OCI-LY1 (cell line): ENCODE measurements at regions not wholly inside any gene's neighbourhood (a gene's known extent, or its start where the extent isn't known, plus 50 kb on each side); places are given as distances from the start of the nearest gene placed in this dataset.

Source experiments
- H2AFZ ChIP-seq: fragments of 200-600 bp; sonication (generic), shearing (Covaris generic); 2 replicates; pipeline ENCODE4 v1.6.0; 2014; ENCODE audit warnings: antibody characterized with exemption, mild to moderate bottlenecking, low read length
- H3F3A ChIP-seq: fragments of 200-600 bp; sonication (generic), shearing (Covaris generic); 2 replicates; pipeline ENCODE4 v1.6.0; 2014; ENCODE audit warnings: mild to moderate bottlenecking, antibody characterized with exemption, low read length, moderate library complexity; ENCODE audit not compliant: insufficient read depth
- H3K27ac ChIP-seq: fragments of 200-600 bp; sonication (generic); 2 replicates; pipeline ENCODE4 v1.5.1; 2014; ENCODE audit warnings: low read length, mixed run types, mild to moderate bottlenecking, low read depth; ENCODE audit not compliant: poor library complexity, severe bottlenecking
- H3K27me3 ChIP-seq: fragments of 200-600 bp; sonication (generic); 2 replicates; pipeline ENCODE4 v1.6.0; 2014; ENCODE audit warnings: antibody characterized with exemption, mild to moderate bottlenecking, low read length, moderate library complexity; ENCODE audit not compliant: insufficient read depth
- H3K36me3 ChIP-seq: fragments of 200-600 bp; sonication (generic); 2 replicates; pipeline ENCODE4 v1.6.1; 2014; ENCODE audit warnings: mild to moderate bottlenecking, antibody characterized with exemption, low read length, moderate library complexity, mixed read lengths; ENCODE audit not compliant: insufficient read depth
- H3K4me1 ChIP-seq: fragments of 200-600 bp; sonication (generic); 2 replicates; pipeline ENCODE4 v1.5.1; 2014; ENCODE audit warnings: mild to moderate bottlenecking, low read length, moderate library complexity; ENCODE audit not compliant: insufficient read depth, severe bottlenecking
- H3K4me2 ChIP-seq: fragments of 200-600 bp; sonication (generic), shearing (Covaris generic); 2 replicates; pipeline ENCODE4 v1.6.1; 2014; ENCODE audit warnings: low read length
- H3K4me3 ChIP-seq: fragments of 200-600 bp; sonication (generic); 2 replicates; pipeline ENCODE4 v1.5.1; 2014; ENCODE audit warnings: low read length, low read depth, mild to moderate bottlenecking, mixed read lengths; ENCODE audit not compliant: poor library complexity, severe bottlenecking
- H3K79me2 ChIP-seq: fragments of 200-600 bp; shearing (Covaris generic); 2 replicates; pipeline ENCODE4 v1.6.1; 2016; ENCODE audit warnings: mixed run types, low read length, mixed read lengths; ENCODE audit not compliant: insufficient read depth
- H3K9ac ChIP-seq: fragments of 200-600 bp; sonication (generic), shearing (Covaris generic); 2 replicates; pipeline ENCODE4 v1.6.1; 2014; ENCODE audit warnings: mild to moderate bottlenecking, low read length, mixed read lengths
- H3K9me2 ChIP-seq: fragments of 200-600 bp; sonication (generic), shearing (Covaris generic); 2 replicates; pipeline ENCODE4 v1.6.1; 2014; ENCODE audit warnings: low read depth, mild to moderate bottlenecking, low read length, mixed read lengths
- H3K9me3 ChIP-seq: fragments of 200-600 bp; shearing (Covaris generic); 2 replicates; pipeline ENCODE4 v1.6.1; 2014; ENCODE audit warnings: low read length, mixed read lengths
- H4K20me1 ChIP-seq: fragments of 200-600 bp; sonication (generic), shearing (Covaris generic); 2 replicates; pipeline ENCODE4 v1.6.0; 2016; ENCODE audit warnings: mild to moderate bottlenecking, low read length; ENCODE audit not compliant: insufficient read depth
- CTCF ChIP-seq: fragments of 200-600 bp; sonication (generic), shearing (Covaris generic); IDR thresholded peaks from 2 replicates; pipeline ENCODE4 v1.5.1; 2017; ENCODE audit warnings: mild to moderate bottlenecking, antibody characterized with exemption, low read length, moderate library complexity, mixed read lengths
- EZH2 ChIP-seq: fragments of 200-600 bp; sonication (generic), shearing (Covaris generic); IDR thresholded peaks from 2 replicates; pipeline ENCODE4 v1.8.0; 2017; ENCODE audit warnings: borderline replicate concordance, mixed run types, mild to moderate bottlenecking, antibody characterized with exemption, low read length, moderate library complexity, mixed read lengths

- no peaks in the 10 kb centered on the region for H3K27me3 ChIP-seq
These were observed 244.7 kb upstream of the RPS23 start for GRCh38 chr5:82522897-82523296.

GRCh38 chr5:82521431-82522051 is 243.4 kb upstream of the RPS23 start:
- Histone ChIP-seq H3K4me1 (no peaks in the 10 kb centered on the region), H4K20me1 (no peaks in the 10 kb centered on the region), H3K27ac (no peak overlapping the region), H3K4me2 (no peak overlapping the region), H3F3A (no peaks in the 10 kb centered on the region), H3K4me3 (no peak overlapping the region), H3K27me3 (no peaks in the 10 kb centered on the region), H3K79me2 (no peaks in the 10 kb centered on the region), H3K9me2 (no peaks in the 10 kb centered on the region), H3K9me3 (no peaks in the 10 kb centered on the region), H3K9ac (no peak overlapping the region), H2AFZ (no peak overlapping the region), H3K36me3 (no peaks in the 10 kb centered on the region)
- TF ChIP-seq EZH2, result no peak
- TF ChIP-seq CTCF, result no peak

More at GRCh38 chr5:82522897-82523296, 244.7 kb upstream of the RPS23 start:
- H4K20me1 ChIP-seq, result no peaks in the 10 kb centered on the region
- no peaks in the 10 kb centered on the region for H3K9me3 ChIP-seq
- no peak for TF ChIP-seq EZH2
- no peak for TF ChIP-seq CTCF
- no peak overlapping the region for H3K27ac ChIP-seq
- no peaks in the 10 kb centered on the region for H3K36me3 ChIP-seq
- H3K4me2 ChIP-seq, result no peak overlapping the region
- H2AFZ ChIP-seq, result no peak overlapping the region
- no peak overlapping the region for H3K4me3 ChIP-seq
- H3K4me1 ChIP-seq, result no peaks in the 10 kb centered on the region
- H3K79me2 ChIP-seq, result no peaks in the 10 kb centered on the region
- no peaks in the 10 kb centered on the region for H3K9me2 ChIP-seq
- H3K9ac ChIP-seq, result no peak overlapping the region
- H3F3A ChIP-seq, result no peaks in the 10 kb centered on the region

GRCh38 chr5:82519558-82519957 is 241.4 kb upstream of the RPS23 start:
- no peak overlapping the region for H3K9ac ChIP-seq
- H3K27me3 ChIP-seq, result no peaks in the 10 kb centered on the region
- H3K4me1 ChIP-seq, result no peaks in the 10 kb centered on the region
- no peaks in the 10 kb centered on the region for H3K79me2 ChIP-seq
- H2AFZ ChIP-seq, result no peak overlapping the region
- H3K9me3 ChIP-seq, result no peaks in the 10 kb centered on the region
- H4K20me1 ChIP-seq, result no peaks in the 10 kb centered on the region
- TF ChIP-seq CTCF (no peak), EZH2 (no peak)
- no peaks in the 10 kb centered on the region for H3K9me2 ChIP-seq
- H3K27ac ChIP-seq, result no peak overlapping the region
- no peak overlapping the region for H3K4me3 ChIP-seq
- no peaks in the 10 kb centered on the region for H3K36me3 ChIP-seq
- H3K4me2 ChIP-seq, result no peak overlapping the region
- no peaks in the 10 kb centered on the region for H3F3A ChIP-seq
